HG02798 (cell line): ENCODE measurements at regions not wholly inside any gene's neighbourhood (a gene's known extent, or its start where the extent isn't known, plus 50 kb on each side); places are given as distances from the start of the nearest gene placed in this dataset.
"Not testable (repeated sequence)": the region's sequence is repeated elsewhere in the genome, so short reads cannot be mapped to it uniquely, and the experiment has no call there.

ENCODE experiments used
- ATAC-seq: cut with Tn5 transposase; IDR thresholded peaks from one replicate; pipeline ENCODE4 v1.9.1; 2021; ENCODE audit warnings: mild to moderate bottlenecking; ENCODE audit not compliant: unreplicated experiment, poor library complexity

- no peak for ATAC-seq
These were observed 94.5 kb upstream of the HS6ST1 start for GRCh38 chr2:128413014-128413717.

GRCh38 chr2:128413718-128414341, 95.2 kb upstream of the HS6ST1 start:
- no peak for ATAC-seq

- no peak for ATAC-seq
These were observed 95.7 kb upstream of the HS6ST1 start for GRCh38 chr2:128414351-128414750.

- ATAC-seq = no peak
These were observed 96.5 kb upstream of the HS6ST1 start for GRCh38 chr2:128414946-128415778.

- ATAC-seq = no peak
These were observed 97.1 kb upstream of the HS6ST1 start for GRCh38 chr2:128415779-128416061.

GRCh38 chr2:128416109-128416785, 97.6 kb upstream of the HS6ST1 start:
- no peak for ATAC-seq

GRCh38 chr2:128416806-128417205, 98.1 kb upstream of the HS6ST1 start:
- ATAC-seq = no peak

GRCh38 chr2:128417264-128417663, 98.6 kb upstream of the HS6ST1 start:
- not testable (repeated sequence) for ATAC-seq

- no peak for ATAC-seq
These were observed 101.5 kb upstream of the HS6ST1 start for GRCh38 chr2:128420131-128420530.

GRCh38 chr2:128420776-128421175, 102.1 kb upstream of the HS6ST1 start:
- ATAC-seq = no peak

GRCh38 chr2:128421286-128421685, 102.6 kb upstream of the HS6ST1 start:
- ATAC-seq = no peak

GRCh38 chr2:128421861-128422311, 103.2 kb upstream of the HS6ST1 start:
- no peak for ATAC-seq

GRCh38 chr2:128422571-128422970, 103.9 kb upstream of the HS6ST1 start:
- no peak for ATAC-seq

- ATAC-seq = no peak
These were observed 105.1 kb upstream of the HS6ST1 start for GRCh38 chr2:128423788-128424165.

GRCh38 chr2:128424406-128425171, 105.9 kb upstream of the HS6ST1 start:
- no peak for ATAC-seq

GRCh38 chr2:128425216-128425615, 106.5 kb upstream of the HS6ST1 start:
- no peak for ATAC-seq

- ATAC-seq = no peak
These were observed 107.3 kb upstream of the HS6ST1 start for GRCh38 chr2:128425731-128426620.

GRCh38 chr2:128427413-128427755, 108.7 kb upstream of the HS6ST1 start:
- ATAC-seq = no peak

- no peak for ATAC-seq
These were observed 109.7 kb upstream of the HS6ST1 start for GRCh38 chr2:128428415-128428814.
